ENCODE measurements at regions not wholly inside any gene's neighbourhood (a gene's known extent, or its start where the extent isn't known, plus 50 kb on each side); places are given as distances from the start of the nearest gene placed in this dataset.

DNA sequence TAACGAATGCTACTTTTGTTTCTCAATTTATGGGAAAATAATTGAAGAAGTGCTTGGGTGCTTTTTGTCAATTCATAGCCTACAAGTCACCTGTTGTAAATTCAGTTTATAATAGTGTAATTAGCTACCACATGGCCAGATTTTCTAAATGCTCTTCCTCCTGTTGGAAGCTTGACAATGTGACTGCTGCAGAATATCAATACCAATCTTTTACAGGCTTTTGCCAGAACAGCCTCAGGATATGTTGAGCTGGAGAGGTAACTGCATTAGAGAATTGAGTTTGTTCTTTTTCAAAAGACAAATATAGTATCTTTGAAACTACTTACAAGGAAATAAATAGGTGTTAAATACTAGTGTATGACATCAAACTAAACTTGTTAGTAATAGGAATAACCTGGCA, 277.8 kb downstream of the POU4F1 start:
- no peak for DNase-seq

GRCh38 chr13:78323848-78324247, 279.5 kb downstream of the POU4F1 start:
- no peak for DNase-seq

DNA sequence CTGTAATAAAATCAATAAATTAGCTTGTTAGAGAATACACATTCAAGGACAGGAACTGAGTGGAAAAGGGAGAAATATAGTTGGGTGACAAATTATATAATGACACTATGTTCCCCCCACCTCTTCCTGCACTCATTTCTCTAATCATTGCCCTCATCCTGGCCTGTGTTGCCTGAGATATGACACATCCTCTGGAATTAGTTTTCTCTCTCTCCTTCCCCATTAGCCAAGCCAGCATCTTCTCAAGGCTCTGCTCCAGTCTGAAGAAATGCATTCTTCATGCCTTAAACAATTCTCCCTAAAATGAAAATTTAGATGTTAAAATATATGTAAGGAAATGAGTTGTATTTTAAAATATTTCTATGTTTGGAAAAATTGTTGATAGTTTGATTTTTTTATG, 280.3 kb downstream of the POU4F1 start:
- DNase-seq: no peak

DNA sequence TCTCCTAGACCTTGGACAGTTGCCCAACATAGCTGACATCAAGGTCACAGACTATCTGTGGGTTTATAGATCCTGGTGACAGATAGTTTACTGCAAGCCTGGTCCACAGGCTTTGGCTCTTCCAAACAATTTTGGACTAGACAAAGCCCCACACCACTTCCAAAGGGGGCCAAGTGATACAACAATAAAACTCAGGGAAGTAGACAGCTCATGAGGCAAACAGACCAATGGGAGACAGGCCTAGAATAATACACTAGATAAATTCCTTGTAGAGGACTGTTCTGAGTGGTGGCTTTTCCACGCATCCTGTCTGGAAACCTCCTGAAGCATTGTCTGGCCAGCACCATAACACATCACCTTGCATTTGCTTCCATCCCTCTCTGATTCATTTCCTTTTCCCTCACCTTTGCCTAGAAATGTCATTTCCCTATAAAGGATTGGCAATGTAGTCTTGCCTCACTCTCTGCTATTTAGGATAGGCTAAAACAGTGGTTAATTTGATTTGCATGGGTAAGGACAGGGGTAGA, 284.2 kb downstream of the POU4F1 start:
- DNase-seq: no peak

DNA sequence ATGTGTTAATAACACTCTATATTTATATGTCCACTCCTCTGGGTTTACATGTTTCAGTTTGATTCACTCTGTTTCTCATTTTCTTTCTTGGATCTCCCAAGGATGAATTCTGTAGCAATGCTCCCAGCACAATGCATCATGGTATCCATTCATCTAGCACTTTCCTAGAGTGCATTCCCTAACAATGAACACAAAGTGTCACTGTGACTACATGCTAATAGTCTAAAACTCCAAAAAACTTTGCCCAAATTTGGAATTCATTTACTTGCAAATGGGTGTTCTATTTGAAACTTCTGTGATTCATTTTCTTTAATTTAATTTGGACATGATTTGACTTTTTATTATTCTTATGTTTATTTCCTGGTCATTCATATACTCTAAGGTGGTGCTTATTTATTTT, 286.3 kb downstream of the POU4F1 start:
- no peak for DNase-seq

- DNase-seq: no peak
Measured at GRCh38 chr13:78309497-78310180, 293.7 kb downstream of the POU4F1 start.

DNA sequence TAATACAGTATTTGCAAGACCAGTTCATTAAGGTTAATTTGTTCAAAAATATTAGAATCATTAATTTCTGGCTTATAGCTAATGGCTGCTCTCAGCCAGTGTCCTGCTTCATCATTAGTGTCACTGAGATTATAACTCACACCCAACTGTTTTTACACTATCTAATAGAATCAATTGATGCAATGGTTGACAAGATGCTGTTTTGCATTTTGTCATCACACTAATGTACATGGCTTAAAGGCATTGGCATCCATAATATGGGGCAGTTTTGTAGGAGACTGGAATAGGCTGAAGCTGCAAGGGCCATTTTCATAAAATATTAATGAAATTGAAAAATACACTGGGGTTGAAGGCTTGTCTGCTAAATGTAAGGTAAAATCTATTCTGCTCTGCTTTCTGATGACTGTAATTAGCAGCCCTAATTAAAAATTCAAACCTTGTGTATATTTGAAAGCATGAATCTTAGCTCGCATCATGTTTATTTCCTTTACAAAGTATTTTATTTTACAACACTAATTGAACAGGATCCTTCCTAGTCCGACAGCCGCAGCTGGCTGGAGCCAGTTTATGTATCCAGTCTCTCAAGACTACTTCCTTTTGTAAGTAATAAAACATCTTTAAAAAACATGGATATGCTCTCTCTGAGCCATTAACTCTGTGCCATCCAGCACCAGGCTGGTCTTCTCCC, 296.7 kb downstream of the POU4F1 start:
- DNase-seq: no peak

GRCh38 chr13:78305171-78305570, 298.2 kb downstream of the POU4F1 start:
- DNase-seq: no peak

DNA sequence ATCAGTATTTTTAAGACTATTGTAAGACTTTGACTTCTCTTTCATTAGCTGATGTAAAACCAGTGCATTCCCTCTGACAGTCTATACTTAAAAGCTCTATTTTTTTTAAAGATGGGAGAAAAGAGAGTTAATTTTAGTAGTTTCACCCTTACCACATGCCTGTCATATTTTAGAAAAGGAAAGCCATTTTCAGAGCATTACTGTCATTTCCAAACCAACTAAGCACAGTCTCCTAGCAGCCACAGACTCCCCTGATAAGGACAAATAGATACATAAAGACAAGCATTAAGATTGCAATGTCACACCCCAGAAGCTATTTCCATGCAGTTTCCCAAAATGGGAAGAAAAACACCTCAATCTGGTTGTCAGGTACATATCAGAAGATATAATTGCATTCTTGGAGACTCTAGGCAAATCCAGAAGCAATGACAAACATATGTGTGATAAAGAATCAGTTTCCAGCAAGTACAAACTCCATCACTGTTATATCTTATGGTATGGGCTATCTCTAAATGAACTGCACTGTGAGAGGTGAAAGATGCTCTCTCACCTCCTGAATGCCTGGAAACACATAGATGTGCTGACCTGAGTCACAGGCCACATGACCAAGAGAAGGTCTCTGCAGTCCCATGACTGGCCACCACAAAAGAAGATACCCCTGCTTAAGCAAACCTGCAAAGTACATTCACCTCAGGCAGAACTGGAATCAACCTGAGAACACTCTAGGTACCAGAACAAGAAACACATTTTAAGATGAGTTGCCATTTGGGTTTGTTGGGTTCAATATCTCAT, 303.3 kb downstream of the POU4F1 start:
- no peak for DNase-seq

GRCh38 chr13:78298657-78299056, 304.7 kb downstream of the POU4F1 start:
- DNase-seq: no peak

DNA sequence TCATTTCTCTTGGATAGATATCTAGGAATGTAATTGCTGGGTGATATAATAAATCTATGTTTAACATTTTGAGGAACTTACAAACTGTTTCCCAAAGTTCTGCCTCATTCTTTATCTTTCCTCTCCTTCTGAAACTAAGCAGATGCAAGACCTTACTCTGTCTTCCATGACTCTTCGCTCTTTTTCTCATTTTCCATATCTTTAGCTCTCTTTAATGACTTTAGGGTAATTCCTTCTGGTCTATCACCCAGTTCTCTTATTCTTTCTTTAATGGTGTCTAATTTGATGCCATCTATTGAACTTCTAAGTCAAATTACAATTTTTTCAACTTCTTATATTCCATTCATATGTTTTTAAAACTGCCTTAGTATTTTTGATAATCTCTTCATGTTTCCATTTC, 316.6 kb downstream of the POU4F1 start:
- no peak for DNase-seq

GRCh38 chr13:78265098-78265497, 338.3 kb downstream of the POU4F1 start:
- no peak for DNase-seq

DNA sequence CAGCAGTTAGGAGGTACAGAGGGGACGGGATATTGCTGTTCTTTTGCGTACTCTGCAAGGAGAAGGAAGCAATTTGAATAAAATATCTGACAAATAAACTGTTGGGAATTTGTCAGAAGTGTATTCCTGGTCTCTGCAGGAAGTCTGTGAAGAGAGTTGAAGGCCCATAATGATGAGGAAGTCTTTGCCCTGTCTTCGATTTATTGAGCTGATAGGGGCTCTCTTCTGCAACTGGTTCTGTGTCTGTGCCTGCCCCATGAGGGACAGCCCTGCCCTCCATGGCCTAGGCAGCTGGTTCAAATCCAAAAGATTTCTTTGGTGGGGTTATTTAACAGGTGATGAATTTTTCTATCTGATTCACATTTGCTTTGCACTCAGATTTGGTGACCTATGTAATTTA, 339.7 kb upstream of the EDNRB start:
- no peak for DNase-seq

GRCh38 chr13:78256484-78256883, 337.9 kb upstream of the EDNRB start:
- DNase-seq: no peak

DNA sequence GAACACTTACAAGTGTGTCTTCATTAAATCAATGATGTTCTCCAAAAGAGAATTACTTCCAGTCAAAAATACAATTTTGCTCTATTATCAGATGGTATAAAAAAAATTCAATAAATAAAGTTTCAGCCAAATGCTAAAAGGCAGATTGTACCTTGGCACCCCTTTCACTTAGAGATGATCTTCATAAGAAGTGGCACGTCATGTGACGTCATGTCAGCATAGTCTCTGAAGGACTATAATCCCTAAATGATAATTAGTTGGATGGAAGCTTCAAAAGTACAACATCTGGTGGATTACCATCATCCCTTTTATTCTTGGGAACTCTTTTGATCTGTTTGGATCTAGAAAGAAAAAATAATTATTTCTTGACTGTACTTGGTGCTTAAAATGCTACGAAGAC, 335.5 kb upstream of the EDNRB start:
- DNase-seq: no peak

DNA sequence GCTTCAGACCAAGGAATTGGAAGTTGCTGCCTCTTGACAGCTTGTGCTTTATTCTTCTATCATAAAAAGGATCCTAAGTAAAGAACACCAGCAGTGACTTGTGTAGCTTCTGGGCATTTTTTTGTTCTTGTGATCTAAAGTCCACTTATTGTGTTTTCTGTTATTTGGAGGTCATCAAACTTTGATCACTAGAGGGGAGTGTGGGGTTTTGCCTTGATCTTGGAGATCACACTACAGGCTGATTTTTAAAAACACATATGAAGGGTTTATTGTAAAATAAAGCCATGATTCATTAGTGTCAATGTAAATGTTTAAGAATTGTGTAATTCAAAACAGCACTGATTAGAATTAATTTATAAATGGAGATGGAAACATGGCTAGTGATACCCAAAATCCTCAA, 328.7 kb upstream of the EDNRB start:
- DNase-seq: no peak

- DNase-seq: no peak
Measured at GRCh38 chr13:78241278-78241919, 322.8 kb upstream of the EDNRB start.

DNA sequence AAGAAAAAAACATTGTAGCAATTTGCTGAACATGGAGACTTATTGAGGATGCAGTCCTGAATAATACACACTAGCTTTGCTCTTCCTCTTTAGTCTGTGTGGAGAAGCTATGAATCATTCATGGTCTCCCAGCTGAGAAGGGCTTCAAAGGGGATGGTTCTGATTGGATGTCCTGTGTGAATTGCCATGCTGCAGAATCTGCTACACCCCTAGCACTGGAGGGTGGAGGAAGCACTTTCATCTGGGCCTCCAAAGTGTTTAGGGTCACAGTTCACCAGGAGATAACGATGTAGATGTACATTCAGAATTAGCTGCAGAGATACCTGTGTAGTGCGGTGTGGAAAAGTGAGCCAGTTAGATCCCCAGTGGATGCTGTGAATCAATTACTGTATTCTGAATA, 321.1 kb upstream of the EDNRB start:
- DNase-seq: no peak

GRCh38 chr13:78238911-78239310, 320.3 kb upstream of the EDNRB start:
- no peak for DNase-seq

DNA sequence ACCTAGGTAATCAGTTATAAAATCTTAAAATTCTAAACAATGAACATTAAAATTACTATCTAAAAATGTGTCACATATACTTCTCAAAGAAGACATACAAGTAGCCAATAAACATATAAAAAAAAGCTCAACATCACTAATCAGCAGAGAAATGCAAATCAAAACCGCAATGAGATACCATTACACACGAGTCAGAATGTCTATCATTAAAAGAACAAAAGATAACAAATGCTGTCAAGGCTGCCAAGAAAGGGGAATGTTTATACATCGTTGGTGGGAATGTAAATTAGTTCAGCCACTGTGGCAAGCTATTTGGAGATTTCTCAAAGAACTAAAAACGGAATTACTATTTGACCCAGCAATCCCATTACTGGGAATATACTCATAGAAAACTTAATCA, 310.3 kb upstream of the EDNRB start:
- no peak for DNase-seq

- DNase-seq: no peak
Measured at GRCh38 chr13:78228211-78228610, 309.6 kb upstream of the EDNRB start.

- no peak for DNase-seq
Measured at GRCh38 chr13:78227709-78228108, 309.1 kb upstream of the EDNRB start.

DNA sequence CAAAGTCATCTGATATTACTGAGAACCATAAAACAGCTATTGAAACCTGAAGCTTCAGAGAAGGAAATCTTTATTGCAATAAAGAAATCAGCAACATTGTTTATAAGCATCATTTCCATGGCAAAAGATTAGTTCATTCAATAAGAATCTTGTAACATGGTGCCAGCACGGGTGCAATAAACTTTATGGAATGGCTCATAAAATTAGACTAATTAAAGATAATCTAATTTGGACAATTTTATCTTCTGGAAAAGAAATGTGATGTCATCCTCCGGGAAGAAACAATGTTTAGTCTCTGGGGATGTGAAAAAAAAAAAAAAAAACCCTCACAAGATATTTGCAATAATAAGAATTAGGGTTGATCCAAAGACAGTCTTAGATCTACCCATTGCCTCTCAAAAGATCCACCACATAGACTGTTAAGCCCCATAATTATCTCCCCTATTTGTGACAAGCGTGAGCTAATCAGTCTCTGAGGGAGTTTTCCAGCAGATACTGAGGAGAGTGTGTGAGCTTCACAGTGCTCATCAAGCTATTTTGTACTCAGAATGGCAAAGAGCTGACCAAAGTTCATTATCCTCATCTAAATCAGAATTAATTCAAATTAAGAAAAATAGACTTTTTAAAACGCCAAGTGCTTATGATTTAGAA, 297.0 kb upstream of the EDNRB start:
- no peak for DNase-seq

All from activated T-cell treated with anti-CD3 and anti-CD28 coated beads, Interleukin-2, amount 50 U/mL, for 1 hour (primary cell).